HG02798 (cell line): ENCODE measurements at regions not wholly inside any gene's neighbourhood (a gene's known extent, or its start where the extent isn't known, plus 50 kb on each side); places are given as distances from the start of the nearest gene placed in this dataset.
A peak's percentile ranks its signal among the peaks of the same experiment; 100 is the strongest.

Source experiments
- ATAC-seq: cut with Tn5 transposase; IDR thresholded peaks from one replicate; pipeline ENCODE4 v1.9.1; 2021; ENCODE audit warnings: mild to moderate bottlenecking; ENCODE audit not compliant: unreplicated experiment, poor library complexity

GRCh38 chr13:97109841-97110492 is 112.2 kb upstream of the MBNL2 start:
- peak; percentile 98 for ATAC-seq

- ATAC-seq, result no peak
These were observed 111.2 kb upstream of the MBNL2 start for GRCh38 chr13:97110936-97111335.

GRCh38 chr13:97111756-97112155 is 110.4 kb upstream of the MBNL2 start:
- no peak for ATAC-seq

GRCh38 chr13:97112446-97113152 is 109.5 kb upstream of the MBNL2 start:
- no peak for ATAC-seq

- no peak for ATAC-seq
These were observed 108.7 kb upstream of the MBNL2 start for GRCh38 chr13:97113231-97114001.

- ATAC-seq, result no peak
These were observed 107.5 kb upstream of the MBNL2 start for GRCh38 chr13:97114651-97115050.

- ATAC-seq, result peak; percentile 69
These were observed 105.4 kb upstream of the MBNL2 start for GRCh38 chr13:97116754-97117153.

- ATAC-seq, result no peak
These were observed 104.7 kb upstream of the MBNL2 start for GRCh38 chr13:97117388-97117910.

- ATAC-seq, result no peak
These were observed 102.2 kb upstream of the MBNL2 start for GRCh38 chr13:97119943-97120342.

GRCh38 chr13:97120346-97120745 is 101.8 kb upstream of the MBNL2 start:
- ATAC-seq, result no peak

GRCh38 chr13:97120976-97121375 is 101.2 kb upstream of the MBNL2 start:
- ATAC-seq, result no peak

- ATAC-seq, result no peak
These were observed 100.2 kb upstream of the MBNL2 start for GRCh38 chr13:97121894-97122293.

- no peak for ATAC-seq
These were observed 99.6 kb upstream of the MBNL2 start for GRCh38 chr13:97122381-97122996.

- no peak for ATAC-seq
These were observed 97.9 kb upstream of the MBNL2 start for GRCh38 chr13:97124206-97124605.

- peak; percentile 38 for ATAC-seq
These were observed 97.0 kb upstream of the MBNL2 start for GRCh38 chr13:97124915-97125809.

- peak; percentile 91 for ATAC-seq
These were observed 96.1 kb upstream of the MBNL2 start for GRCh38 chr13:97125810-97126738.

- no peak for ATAC-seq
These were observed 94.3 kb upstream of the MBNL2 start for GRCh38 chr13:97127842-97128241.

- ATAC-seq, result no peak
These were observed 91.9 kb upstream of the MBNL2 start for GRCh38 chr13:97130190-97130589.

GRCh38 chr13:97131447-97131846 is 90.7 kb upstream of the MBNL2 start:
- no peak for ATAC-seq
